ENCODE measurements at regions not wholly inside any gene's neighbourhood (a gene's known extent, or its start where the extent isn't known, plus 50 kb on each side); places are given as distances from the start of the nearest gene placed in this dataset.
"Not testable (repeated sequence)": the region's sequence is repeated elsewhere in the genome, so short reads cannot be mapped to it uniquely, and the experiment has no call there.

DNA sequence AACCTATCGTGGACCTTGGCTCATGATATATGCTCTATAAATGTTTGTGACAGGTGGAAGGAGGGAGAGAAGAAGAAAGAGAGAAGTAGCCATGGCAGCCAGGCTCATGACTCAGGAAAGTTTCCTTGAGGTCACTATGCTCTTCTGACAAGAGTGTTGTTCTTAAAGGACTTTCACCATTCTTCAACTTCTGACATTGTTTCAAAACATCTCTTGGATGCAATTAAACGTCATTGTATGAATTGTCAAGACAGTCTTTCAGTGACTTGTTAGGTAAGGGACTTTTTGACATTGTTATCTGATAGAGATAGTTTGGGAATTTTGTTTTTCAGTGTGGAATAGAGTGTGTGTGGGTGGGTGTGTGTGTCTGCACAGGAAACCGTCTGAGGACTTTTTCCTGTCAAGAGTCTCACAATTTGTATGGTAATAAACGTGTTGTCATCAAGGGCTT is 617.0 kb downstream of the MID1IP1 start:
- Histone ChIP-seq H3K36me3 (ENCODE audit: control insufficient read depth in 3 of 3, insufficient read depth in 3 of 3, low read length in 3 of 3) (no peaks in the 10 kb centered on the region), H3K4me1 (ENCODE audit: control insufficient read depth in 3 of 3, insufficient read depth in 3 of 3, low read length in 3 of 3) (peaks cover 3 to 9% (median 5%) of the 10 kb centered on the region in 3 donors), H3K27me3 (ENCODE audit: control insufficient read depth in 3 of 3, insufficient read depth in 3 of 3, low read length in 3 of 3) (no peaks in the 10 kb centered on the region), H3K9ac (ENCODE audit: low read depth in 1 of 3, low read length in 3 of 3) (no peak overlapping the region), H3K4me3 (ENCODE audit: low read length in 3 of 3) (no peak overlapping the region), H3K27ac (ENCODE audit: low read depth, low read length) (no peak overlapping the region), H3K9me3 (ENCODE audit: control insufficient read depth in 3 of 3, low read length in 3 of 3) (no peaks in the 10 kb centered on the region)

- Histone ChIP-seq H3K27ac (ENCODE audit: low read depth, low read length) (no peak overlapping the region), H3K36me3 (ENCODE audit: control insufficient read depth in 3 of 3, insufficient read depth in 3 of 3, low read length in 3 of 3) (no peaks in the 10 kb centered on the region), H3K9me3 (ENCODE audit: control insufficient read depth in 3 of 3, low read length in 3 of 3) (no peaks in the 10 kb centered on the region), H3K27me3 (ENCODE audit: control insufficient read depth in 3 of 3, insufficient read depth in 3 of 3, low read length in 3 of 3) (no peaks in the 10 kb centered on the region), H3K4me1 (ENCODE audit: control insufficient read depth in 3 of 3, insufficient read depth in 3 of 3, low read length in 3 of 3) (peaks cover 3 to 9% (median 5%) of the 10 kb centered on the region in 3 donors), H3K9ac (ENCODE audit: low read depth in 1 of 3, low read length in 3 of 3) (no peak overlapping the region), H3K4me3 (ENCODE audit: low read length in 3 of 3) (no peak overlapping the region)
These were observed 617.7 kb downstream of the MID1IP1 start for GRCh38 chrX:39418731-39419638.

- Histone ChIP-seq H3K4me1 (ENCODE audit: control insufficient read depth in 3 of 3, insufficient read depth in 3 of 3, low read length in 3 of 3) (peaks cover 0 to 6% (median 3%) of the 10 kb centered on the region in 3 donors), H3K27ac (ENCODE audit: low read depth, low read length) (no peak overlapping the region), H3K36me3 (ENCODE audit: control insufficient read depth in 3 of 3, insufficient read depth in 3 of 3, low read length in 3 of 3) (no peaks in the 10 kb centered on the region), H3K9me3 (ENCODE audit: control insufficient read depth in 3 of 3, low read length in 3 of 3) (no peaks in the 10 kb centered on the region), H3K9ac (ENCODE audit: low read depth in 1 of 3, low read length in 3 of 3) (no peak overlapping the region), H3K4me3 (ENCODE audit: low read length in 3 of 3) (no peak overlapping the region), H3K27me3 (ENCODE audit: control insufficient read depth in 3 of 3, insufficient read depth in 3 of 3, low read length in 3 of 3) (no peaks in the 10 kb centered on the region)
These were observed 619.7 kb downstream of the MID1IP1 start for GRCh38 chrX:39421006-39421405.

DNA sequence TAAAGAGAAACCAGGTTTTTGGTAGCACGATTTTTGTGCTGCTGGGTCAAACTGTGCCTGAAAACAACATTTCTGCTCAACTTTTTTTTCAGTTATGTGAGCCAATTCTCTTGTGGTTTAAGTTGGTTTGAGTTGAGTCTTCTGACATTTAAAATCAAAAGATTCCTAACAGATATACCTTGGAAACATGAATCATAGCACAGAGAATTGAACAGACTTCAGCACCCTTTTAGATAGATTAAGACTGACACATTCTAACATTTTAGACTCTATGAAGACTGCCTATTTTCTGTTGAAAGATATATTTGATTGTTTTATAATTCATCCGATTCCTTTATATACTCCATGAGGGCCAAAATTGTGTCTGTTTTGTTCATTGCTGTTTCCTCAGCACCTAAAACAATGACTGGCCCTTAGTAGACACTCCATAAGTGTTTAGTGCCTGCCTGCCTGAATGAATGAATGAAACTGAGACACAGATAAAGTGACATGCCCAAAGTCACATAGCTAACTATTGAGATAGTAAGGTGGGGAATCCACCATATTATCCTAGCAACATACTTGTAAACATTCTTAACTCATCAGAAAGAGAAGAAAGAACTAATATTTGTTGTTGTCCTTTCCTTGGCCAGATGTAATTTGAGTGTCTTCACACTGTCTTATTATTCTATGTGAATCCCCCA is 624.0 kb downstream of the MID1IP1 start:
- Histone ChIP-seq H3K27ac (ENCODE audit: low read depth, low read length) (no peak overlapping the region), H3K4me3 (ENCODE audit: low read length in 3 of 3) (no peak overlapping the region), H3K9me3 (ENCODE audit: control insufficient read depth in 3 of 3, low read length in 3 of 3) (no peaks in the 10 kb centered on the region), H3K4me1 (ENCODE audit: control insufficient read depth in 3 of 3, insufficient read depth in 3 of 3, low read length in 3 of 3) (no peaks in the 10 kb centered on the region), H3K9ac (ENCODE audit: low read depth in 1 of 3, low read length in 3 of 3) (no peak overlapping the region), H3K36me3 (ENCODE audit: control insufficient read depth in 3 of 3, insufficient read depth in 3 of 3, low read length in 3 of 3) (no peaks in the 10 kb centered on the region), H3K27me3 (ENCODE audit: control insufficient read depth in 3 of 3, insufficient read depth in 3 of 3, low read length in 3 of 3) (no peaks in the 10 kb centered on the region)

DNA sequence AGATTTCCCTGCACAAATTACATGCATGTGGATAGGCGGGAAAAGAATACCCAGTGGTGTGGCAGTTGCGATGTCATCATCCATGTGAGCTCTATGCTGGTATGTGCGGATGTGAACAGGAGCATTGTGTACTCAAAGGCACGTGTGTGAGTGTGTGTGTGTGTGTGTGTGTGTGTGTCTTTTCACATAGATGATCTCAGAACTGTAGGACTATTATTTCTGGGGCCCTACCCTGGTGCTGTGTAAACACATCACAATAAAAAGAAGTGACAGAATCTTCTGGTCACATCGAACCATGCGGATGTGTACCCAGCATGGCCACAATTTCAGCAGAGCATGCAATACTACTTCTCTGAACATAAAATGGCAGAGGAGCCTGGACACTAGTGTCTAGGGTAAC is 624.8 kb downstream of the MID1IP1 start:
- Histone ChIP-seq H3K4me1 (ENCODE audit: control insufficient read depth in 3 of 3, insufficient read depth in 3 of 3, low read length in 3 of 3) (no peaks in the 10 kb centered on the region), H3K9me3 (ENCODE audit: control insufficient read depth in 3 of 3, low read length in 3 of 3) (no peaks in the 10 kb centered on the region), H3K36me3 (ENCODE audit: control insufficient read depth in 3 of 3, insufficient read depth in 3 of 3, low read length in 3 of 3) (no peaks in the 10 kb centered on the region), H3K27me3 (ENCODE audit: control insufficient read depth in 3 of 3, insufficient read depth in 3 of 3, low read length in 3 of 3) (no peaks in the 10 kb centered on the region), H3K27ac (ENCODE audit: low read depth, low read length) (no peak overlapping the region), H3K9ac (ENCODE audit: low read depth in 1 of 3, low read length in 3 of 3) (no peak overlapping the region), H3K4me3 (ENCODE audit: low read length in 3 of 3) (no peak overlapping the region)

DNA sequence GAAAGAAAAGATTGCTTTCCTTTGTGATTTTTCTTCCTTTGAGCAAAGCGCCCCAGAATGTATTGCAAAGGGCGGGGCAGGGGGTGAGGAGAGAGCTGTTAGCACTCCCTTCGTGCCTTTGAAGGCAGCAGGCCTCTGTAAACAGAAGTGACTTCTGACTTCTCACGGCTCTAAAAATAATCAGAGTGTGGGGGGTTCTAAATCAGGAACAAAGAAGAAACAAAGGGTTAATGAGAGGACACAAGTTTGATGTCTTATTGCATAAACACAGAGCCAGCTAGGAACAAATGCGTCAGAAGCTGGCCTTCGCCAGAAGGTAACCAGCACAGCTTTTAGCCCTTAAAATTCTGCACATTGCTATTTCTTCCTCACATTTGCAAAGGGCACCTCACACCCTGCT is 626.2 kb downstream of the MID1IP1 start:
- H3K4me1 ChIP-seq (ENCODE audit: control insufficient read depth in 3 of 3, insufficient read depth in 3 of 3, low read length in 3 of 3): no peaks in the 10 kb centered on the region
- no peaks in the 10 kb centered on the region for H3K36me3 ChIP-seq (ENCODE audit: control insufficient read depth in 3 of 3, insufficient read depth in 3 of 3, low read length in 3 of 3)
- H3K27ac ChIP-seq (ENCODE audit: low read depth, low read length): no peak overlapping the region
- no peaks in the 10 kb centered on the region for H3K27me3 ChIP-seq (ENCODE audit: control insufficient read depth in 3 of 3, insufficient read depth in 3 of 3, low read length in 3 of 3)
- no peak overlapping the region for H3K9ac ChIP-seq (ENCODE audit: low read depth in 1 of 3, low read length in 3 of 3)
- H3K4me3 ChIP-seq (ENCODE audit: low read length in 3 of 3): no peak overlapping the region
- no peaks in the 10 kb centered on the region for H3K9me3 ChIP-seq (ENCODE audit: control insufficient read depth in 3 of 3, low read length in 3 of 3)

GRCh38 chrX:39427906-39428305 is 626.6 kb downstream of the MID1IP1 start:
- H3K27ac ChIP-seq (ENCODE audit: low read depth, low read length): no peak overlapping the region
- no peaks in the 10 kb centered on the region for H3K27me3 ChIP-seq (ENCODE audit: control insufficient read depth in 3 of 3, insufficient read depth in 3 of 3, low read length in 3 of 3)
- no peak overlapping the region for H3K9ac ChIP-seq (ENCODE audit: low read depth in 1 of 3, low read length in 3 of 3)
- no peak overlapping the region for H3K4me3 ChIP-seq (ENCODE audit: low read length in 3 of 3)
- no peaks in the 10 kb centered on the region for H3K4me1 ChIP-seq (ENCODE audit: control insufficient read depth in 3 of 3, insufficient read depth in 3 of 3, low read length in 3 of 3)
- H3K36me3 ChIP-seq (ENCODE audit: control insufficient read depth in 3 of 3, insufficient read depth in 3 of 3, low read length in 3 of 3): no peaks in the 10 kb centered on the region
- no peaks in the 10 kb centered on the region for H3K9me3 ChIP-seq (ENCODE audit: control insufficient read depth in 3 of 3, low read length in 3 of 3)

DNA sequence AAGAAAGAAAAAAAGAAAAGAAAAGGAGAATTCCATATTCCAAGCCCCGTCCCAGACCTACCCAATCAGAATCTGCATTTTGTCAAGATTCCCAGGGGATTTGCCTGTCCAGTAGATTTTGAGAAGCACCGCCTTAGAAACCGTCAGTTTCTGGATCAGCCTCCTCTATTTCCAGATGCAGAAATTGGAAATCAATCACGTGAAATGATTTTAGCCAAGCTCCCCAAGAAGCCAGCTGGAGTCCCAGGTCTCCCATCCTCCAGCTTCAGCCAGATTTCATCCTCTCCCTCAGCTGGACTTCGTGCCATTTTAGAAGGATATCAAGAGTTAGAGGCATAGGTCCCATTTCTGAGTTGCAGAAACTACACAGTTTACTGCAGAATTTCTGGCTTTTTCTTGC is 629.3 kb downstream of the MID1IP1 start:
- Histone ChIP-seq H3K4me3 (ENCODE audit: low read length in 3 of 3) (no peak overlapping the region), H3K27ac (ENCODE audit: low read depth, low read length) (no peak overlapping the region), H3K9me3 (ENCODE audit: control insufficient read depth in 3 of 3, low read length in 3 of 3) (no peaks in the 10 kb centered on the region), H3K9ac (ENCODE audit: low read depth in 1 of 3, low read length in 3 of 3) (no peak overlapping the region), H3K36me3 (ENCODE audit: control insufficient read depth in 3 of 3, insufficient read depth in 3 of 3, low read length in 3 of 3) (no peaks in the 10 kb centered on the region), H3K4me1 (ENCODE audit: control insufficient read depth in 3 of 3, insufficient read depth in 3 of 3, low read length in 3 of 3) (no peaks in the 10 kb centered on the region), H3K27me3 (ENCODE audit: control insufficient read depth in 3 of 3, insufficient read depth in 3 of 3, low read length in 3 of 3) (no peaks in the 10 kb centered on the region)

DNA sequence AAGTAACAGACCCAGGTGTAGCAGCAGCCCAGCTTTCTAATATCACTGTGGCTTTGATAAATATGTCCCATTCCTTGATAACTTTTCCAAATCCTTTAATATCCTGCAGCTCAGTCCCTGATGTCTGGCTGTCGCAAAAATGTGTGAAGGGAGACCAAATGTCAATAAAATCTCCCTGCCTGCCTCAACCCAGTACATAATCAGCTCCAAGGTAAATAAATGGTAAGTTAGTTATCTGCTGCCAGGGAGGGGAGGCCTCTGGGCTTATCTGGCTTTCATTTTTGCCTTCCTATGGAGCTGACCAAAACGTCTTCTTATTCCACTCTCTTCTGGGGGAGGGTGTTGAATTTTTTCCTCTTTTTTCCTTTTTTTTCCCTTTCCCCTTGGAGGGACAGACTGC is 630.6 kb downstream of the MID1IP1 start:
- no peaks in the 10 kb centered on the region for H3K9me3 ChIP-seq (ENCODE audit: control insufficient read depth in 3 of 3, low read length in 3 of 3)
- H3K9ac ChIP-seq (ENCODE audit: low read depth in 1 of 3, low read length in 3 of 3): no peak overlapping the region
- no peak overlapping the region for H3K27ac ChIP-seq (ENCODE audit: low read depth, low read length)
- no peak overlapping the region for H3K4me3 ChIP-seq (ENCODE audit: low read length in 3 of 3)
- H3K36me3 ChIP-seq (ENCODE audit: control insufficient read depth in 3 of 3, insufficient read depth in 3 of 3, low read length in 3 of 3): no peaks in the 10 kb centered on the region
- H3K27me3 ChIP-seq (ENCODE audit: control insufficient read depth in 3 of 3, insufficient read depth in 3 of 3, low read length in 3 of 3): no peaks in the 10 kb centered on the region
- no peaks in the 10 kb centered on the region for H3K4me1 ChIP-seq (ENCODE audit: control insufficient read depth in 3 of 3, insufficient read depth in 3 of 3, low read length in 3 of 3)

DNA sequence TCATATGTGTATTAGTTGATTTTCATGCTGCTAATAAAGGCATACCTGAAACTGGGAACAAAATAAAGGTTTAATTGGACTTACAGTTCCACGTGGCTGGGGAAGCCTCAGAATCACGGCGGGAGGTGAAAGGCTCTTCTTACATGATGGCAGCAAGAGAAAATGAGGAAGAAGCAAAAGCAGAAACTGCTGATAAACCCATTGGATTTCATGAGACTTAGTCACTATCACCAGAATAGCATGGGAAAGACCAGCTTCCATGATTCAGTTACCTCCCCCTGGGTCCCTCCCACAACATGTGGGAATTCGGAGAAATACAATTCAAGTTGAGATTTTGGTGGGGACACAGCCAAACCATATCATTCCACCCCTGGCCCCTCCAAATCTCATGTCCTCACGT is 633.4 kb downstream of the MID1IP1 start:
- H3K9me3 ChIP-seq (ENCODE audit: control insufficient read depth in 3 of 3, low read length in 3 of 3); H3K27me3 ChIP-seq (ENCODE audit: control insufficient read depth in 3 of 3, insufficient read depth in 3 of 3, low read length in 3 of 3); H3K4me3 ChIP-seq (ENCODE audit: low read length in 3 of 3); H3K4me1 ChIP-seq (ENCODE audit: control insufficient read depth in 3 of 3, insufficient read depth in 3 of 3, low read length in 3 of 3); H3K9ac ChIP-seq (ENCODE audit: low read depth in 1 of 3, low read length in 3 of 3); H3K27ac ChIP-seq (ENCODE audit: low read depth, low read length); H3K36me3 ChIP-seq (ENCODE audit: control insufficient read depth in 3 of 3, insufficient read depth in 3 of 3, low read length in 3 of 3): not testable (repeated sequence)

Data from skeletal muscle tissue (tissue), 3 donors.